Neural progenitor cell (in vitro differentiated cells): ENCODE measurements at regions not wholly inside any gene's neighbourhood (a gene's known extent, or its start where the extent isn't known, plus 50 kb on each side); places are given as distances from the start of the nearest gene placed in this dataset.

Source experiments
- DNase-seq: peaks from one replicate; pipeline ENCODE4 v3.0.0-alpha.2; 2016; ENCODE audit warnings: low spot score
- H2AFZ ChIP-seq: fragments of 200-600 bp; sonication (generic); replicated peaks from 2 replicates; pipeline ENCODE4 v1.6.1; 2016; ENCODE audit warnings: antibody characterized with exemption
- H3F3A ChIP-seq: fragments of 200-600 bp; sonication (generic); 2 replicates; pipeline ENCODE4 v1.6.1; 2016; ENCODE audit warnings: antibody characterized with exemption, low read depth
- H3K27ac ChIP-seq: fragments of 200-600 bp; sonication (generic); 2 replicates; pipeline ENCODE4 v1.5.1; 2016; ENCODE audit warnings: mild to moderate bottlenecking
- H3K27me3 ChIP-seq: fragments of 200-600 bp; sonication (generic); 2 replicates; pipeline ENCODE4 v1.6.1; 2016; ENCODE audit warnings: mild to moderate bottlenecking, moderate library complexity
- H3K36me3 ChIP-seq: fragments of 200-600 bp; sonication (generic); 2 replicates; pipeline ENCODE4 v1.5.1; 2016
- H3K4me1 ChIP-seq: fragments of 200-600 bp; sonication (generic); 2 replicates; pipeline ENCODE4 v1.6.1; 2016; ENCODE audit warnings: mixed run types
- H3K4me2 ChIP-seq: fragments of 200-600 bp; sonication (generic); 2 replicates; pipeline ENCODE4 v1.6.1; 2016
- H3K4me3 ChIP-seq: fragments of 200-600 bp; sonication (generic); 2 replicates; pipeline ENCODE4 v1.5.1; 2016
- H3K79me2 ChIP-seq: fragments of 200-600 bp; sonication (generic); 2 replicates; pipeline ENCODE4 v1.6.1; 2016; ENCODE audit warnings: low read depth
- H3K9ac ChIP-seq: fragments of 200-600 bp; sonication (generic); 2 replicates; pipeline ENCODE4 v1.6.1; 2016
- H3K9me3 ChIP-seq: fragments of 200-600 bp; sonication (generic); 2 replicates; pipeline ENCODE4 v1.5.1; 2016; ENCODE audit warnings: low read depth
- H4K20me1 ChIP-seq: fragments of 200-600 bp; sonication (generic); 2 replicates; pipeline ENCODE4 v1.6.1; 2016; ENCODE audit warnings: low read depth
- H3K27ac Mint-ChIP-seq: 3 replicates; pipeline ENCODE4 v1.8.0; 2021; ENCODE audit warnings: mixed read lengths
- H3K27me3 Mint-ChIP-seq: 2 replicates; pipeline ENCODE4 v1.8.0; 2022; ENCODE audit warnings: low read depth, mild to moderate bottlenecking, inconsistent platforms, moderate library complexity, mixed read lengths; ENCODE audit not compliant: insufficient read depth
- H3K36me3 Mint-ChIP-seq: 3 replicates; pipeline ENCODE4 v1.8.0; 2021; ENCODE audit warnings: mixed read lengths
- H3K4me1 Mint-ChIP-seq: 3 replicates; pipeline ENCODE4 v1.8.0; 2021; ENCODE audit warnings: mixed read lengths
- H3K4me3 Mint-ChIP-seq: 3 replicates; pipeline ENCODE4 v1.8.0; 2021; ENCODE audit warnings: mild to moderate bottlenecking, moderate library complexity, mixed read lengths
- H3K9me3 Mint-ChIP-seq: 3 replicates; pipeline ENCODE4 v1.8.0; 2020; ENCODE audit warnings: mixed read lengths
- CTCF ChIP-seq: fragments of 200-600 bp; sonication (generic); IDR thresholded peaks from 2 replicates; pipeline ENCODE4 v1.5.1; 2017; ENCODE audit warnings: antibody characterized with exemption, mild to moderate bottlenecking
- EZH2 ChIP-seq: fragments of 200-600 bp; sonication (generic); IDR thresholded peaks from 2 replicates; pipeline ENCODE4 v1.6.1; 2017; ENCODE audit warnings: antibody characterized with exemption, mild to moderate bottlenecking, moderate library complexity
- EZH2phosphoT487 ChIP-seq: fragments of 200-600 bp; sonication (generic); IDR thresholded peaks from 2 replicates; pipeline ENCODE4 v1.6.1; 2017; ENCODE audit warnings: antibody characterized with exemption

GRCh38 chr10:121007264-121007663 lies 156.1 kb downstream of the WDR11 start:
- H3K79me2 ChIP-seq, result no peaks in the 10 kb centered on the region
- Mint-ChIP-seq H3K27me3 (peaks cover 2% of the 10 kb centered on the region), H3K9me3 (peaks cover 34% of the 10 kb centered on the region), H3K4me3 (no peak overlapping the region), H3K27ac (no peak overlapping the region), H3K36me3 (peaks cover 1% of the 10 kb centered on the region), H3K4me1 (no peaks in the 10 kb centered on the region)
- H4K20me1 ChIP-seq, result no peaks in the 10 kb centered on the region
- no peak overlapping the region for H3K27ac ChIP-seq
- no peak for DNase-seq
- no peak overlapping the region for H3K4me3 ChIP-seq
- H3K4me1 ChIP-seq, result no peaks in the 10 kb centered on the region
- peaks cover 17% of the 10 kb centered on the region for H3K9me3 ChIP-seq
- no peak for TF ChIP-seq CTCF
- no peak for TF ChIP-seq EZH2
- TF ChIP-seq EZH2phosphoT487, result no peak
- no peaks in the 10 kb centered on the region for H3K27me3 ChIP-seq
- peaks cover 10% of the 10 kb centered on the region for H3K36me3 ChIP-seq
- no peaks in the 10 kb centered on the region for H3F3A ChIP-seq
- H3K9ac ChIP-seq, result no peak overlapping the region
- H3K4me2 ChIP-seq, result no peak overlapping the region
- H2AFZ ChIP-seq, result no peak overlapping the region

GRCh38 chr10:121015916-121016315 lies 164.8 kb downstream of the WDR11 start:
- no peaks in the 10 kb centered on the region for H3K79me2 ChIP-seq
- Mint-ChIP-seq H3K4me3 (no peak overlapping the region), H3K36me3 (no peaks in the 10 kb centered on the region), H3K27ac (no peak overlapping the region), H3K4me1 (no peaks in the 10 kb centered on the region), H3K9me3 (peaks cover 17% of the 10 kb centered on the region), H3K27me3 (peaks cover 2% of the 10 kb centered on the region)
- no peak overlapping the region for H3K4me3 ChIP-seq
- H3K36me3 ChIP-seq, result no peaks in the 10 kb centered on the region
- no peak overlapping the region for H3K9ac ChIP-seq
- no peaks in the 10 kb centered on the region for H4K20me1 ChIP-seq
- TF ChIP-seq EZH2 (no peak), CTCF (no peak), EZH2phosphoT487 (no peak)
- no peak for DNase-seq
- H3K9me3 ChIP-seq, result peaks cover 7% of the 10 kb centered on the region
- no peaks in the 10 kb centered on the region for H3K27me3 ChIP-seq
- H3K27ac ChIP-seq, result no peak overlapping the region
- no peaks in the 10 kb centered on the region for H3F3A ChIP-seq
- H3K4me2 ChIP-seq, result no peak overlapping the region
- H2AFZ ChIP-seq, result no peak overlapping the region
- H3K4me1 ChIP-seq, result no peaks in the 10 kb centered on the region

- Histone ChIP-seq H4K20me1 (no peaks in the 10 kb centered on the region), H3K4me2 (no peak overlapping the region), H2AFZ (no peak overlapping the region), H3K27ac (no peak overlapping the region), H3K79me2 (no peaks in the 10 kb centered on the region), H3K9me3 (no peaks in the 10 kb centered on the region), H3K36me3 (no peaks in the 10 kb centered on the region), H3K9ac (no peak overlapping the region), H3K4me3 (no peak overlapping the region), H3K4me1 (peaks cover 15% of the 10 kb centered on the region), H3K27me3 (no peaks in the 10 kb centered on the region), H3F3A (no peaks in the 10 kb centered on the region)
- H3K36me3 Mint-ChIP-seq, result no peaks in the 10 kb centered on the region
- no peaks in the 10 kb centered on the region for H3K9me3 Mint-ChIP-seq
- H3K4me3 Mint-ChIP-seq, result no peak overlapping the region
- DNase-seq, result no peak
- peaks cover 2% of the 10 kb centered on the region for H3K27me3 Mint-ChIP-seq
- peaks cover 5% of the 10 kb centered on the region for H3K4me1 Mint-ChIP-seq
- no peak overlapping the region for H3K27ac Mint-ChIP-seq
- no peak for TF ChIP-seq CTCF
- TF ChIP-seq EZH2phosphoT487, result no peak
- TF ChIP-seq EZH2, result no peak
Measured at GRCh38 chr10:121024905-121025584, 173.9 kb downstream of the WDR11 start.
